Esophagus (tissue), 2 donors: ENCODE measurements at regions not wholly inside any gene's neighbourhood (a gene's known extent, or its start where the extent isn't known, plus 50 kb on each side); places are given as distances from the start of the nearest gene placed in this dataset.
"Not testable (repeated sequence)": the region's sequence is repeated elsewhere in the genome, so short reads cannot be mapped to it uniquely, and the experiment has no call there.

Source experiments
- H3K27ac ChIP-seq, 2 donors: one replicate each; pipeline ENCODE4 v1.5.1; 2013; ENCODE audit warnings: low read depth in 2 of 2, mild to moderate bottlenecking in 2 of 2, inconsistent platforms in 1 of 2, low read length in 1 of 2, moderate library complexity in 1 of 2
- H3K27me3 ChIP-seq, 2 donors: one replicate each; pipeline ENCODE4 v1.6.1; 2013; ENCODE audit warnings: low read length in 2 of 2, control low read depth in 1 of 2, mild to moderate bottlenecking in 1 of 2; ENCODE audit not compliant: insufficient read depth in 2 of 2, control insufficient read depth in 1 of 2
- H3K36me3 ChIP-seq, 2 donors: one replicate each; pipeline ENCODE4 v1.6.1; 2013; ENCODE audit warnings: low read length in 1 of 2; ENCODE audit not compliant: control insufficient read depth in 2 of 2, insufficient read depth in 2 of 2
- H3K4me1 ChIP-seq, 2 donors: one replicate each; pipeline ENCODE4 v1.6.1; 2013; ENCODE audit warnings: low read length in 1 of 2; ENCODE audit not compliant: control insufficient read depth in 2 of 2, insufficient read depth in 2 of 2
- H3K4me3 ChIP-seq, 2 donors: one replicate each; pipeline ENCODE4 v1.5.1; 2013; ENCODE audit warnings: low read length in 2 of 2, mild to moderate bottlenecking in 2 of 2, low read depth in 1 of 2, moderate library complexity in 1 of 2
- H3K9me3 ChIP-seq, 2 donors: one replicate each; pipeline ENCODE4 v1.6.1; 2013; ENCODE audit warnings: mild to moderate bottlenecking in 2 of 2, low read depth in 1 of 2, low read length in 1 of 2, moderate library complexity in 1 of 2; ENCODE audit not compliant: control insufficient read depth in 2 of 2, insufficient read depth in 1 of 2
- WGBS, 2 donors: extraction: QIAGEN DNeasy Blood & Tissue Kit; methylation state at CpG; one replicate each; pipeline ENCODE4 v1.1.7; 2013; 5-methylcytosine and 5-hydroxymethylcytosine counted together
- donor health status: healthy with polysubstance abuse.
- donor health status: Bipolar disorder and iron deficiency.

- Histone ChIP-seq H3K4me1 (no peaks in the 10 kb centered on the region), H3K36me3 (no peaks in the 10 kb centered on the region), H3K4me3 (no peak overlapping the region), H3K9me3 (no peaks in the 10 kb centered on the region), H3K27ac (no peak overlapping the region), H3K27me3 (no peaks in the 10 kb centered on the region)
- 93% methylated on average over 6 of the region's 6 CpGs for WGBS, 2 donors
Measured at GRCh38 chr4:101417046-101417445, 69.7 kb upstream of the PPP3CA start.

- 69 to 81% methylated on average over 6 of the region's 6 CpGs for WGBS, 2 donors
- no peaks in the 10 kb centered on the region for H3K27me3 ChIP-seq
- no peak overlapping the region for H3K27ac ChIP-seq
- H3K36me3 ChIP-seq: no peaks in the 10 kb centered on the region
- H3K4me1 ChIP-seq: no peaks in the 10 kb centered on the region
- H3K9me3 ChIP-seq: no peaks in the 10 kb centered on the region
- peak overlapping the region in 1 of 2 donors; percentile 26 for H3K4me3 ChIP-seq
Measured at GRCh38 chr4:101415962-101416361, 68.6 kb upstream of the PPP3CA start.

GRCh38 chr4:101414496-101414895 is 67.2 kb upstream of the PPP3CA start:
- Histone ChIP-seq H3K36me3 (no peaks in the 10 kb centered on the region), H3K4me3 (no peak overlapping the region), H3K4me1 (no peaks in the 10 kb centered on the region), H3K27ac (no peak overlapping the region), H3K9me3 (no peaks in the 10 kb centered on the region), H3K27me3 (no peaks in the 10 kb centered on the region)
- 88% methylated on average over 1 of the region's 1 CpG for WGBS, 2 donors

GRCh38 chr4:101411926-101412325 is 64.6 kb upstream of the PPP3CA start:
- no peaks in the 10 kb centered on the region for H3K36me3 ChIP-seq
- no peak overlapping the region for H3K4me3 ChIP-seq
- WGBS, 2 donors: 69 to 75% methylated on average over 2 of the region's 2 CpGs
- no peaks in the 10 kb centered on the region for H3K9me3 ChIP-seq
- H3K27ac ChIP-seq: no peak overlapping the region
- H3K4me1 ChIP-seq: no peaks in the 10 kb centered on the region
- H3K27me3 ChIP-seq: no peaks in the 10 kb centered on the region

- H3K4me1 ChIP-seq, H3K4me3 ChIP-seq, H3K27ac ChIP-seq, H3K36me3 ChIP-seq, H3K27me3 ChIP-seq, H3K9me3 ChIP-seq: not testable (repeated sequence)
- 92 to 95% methylated on average over 24 of the region's 24 CpGs for WGBS, 2 donors
Measured at GRCh38 chr4:101411281-101411910, 64.1 kb upstream of the PPP3CA start.

- H3K4me1 ChIP-seq: no peaks in the 10 kb centered on the region
- H3K27ac ChIP-seq: no peak overlapping the region
- H3K27me3 ChIP-seq: no peaks in the 10 kb centered on the region
- WGBS, 2 donors: 70 to 72% methylated on average over 3 of the region's 3 CpGs
- no peak overlapping the region for H3K4me3 ChIP-seq
- H3K36me3 ChIP-seq: no peaks in the 10 kb centered on the region
- no peaks in the 10 kb centered on the region for H3K9me3 ChIP-seq
Measured at GRCh38 chr4:101400096-101400495, 52.8 kb upstream of the PPP3CA start.

- no peaks in the 10 kb centered on the region for H3K9me3 ChIP-seq
- H3K27ac ChIP-seq: no peak overlapping the region
- no peaks in the 10 kb centered on the region for H3K27me3 ChIP-seq
- H3K4me1 ChIP-seq: no peaks in the 10 kb centered on the region
- no peaks in the 10 kb centered on the region for H3K36me3 ChIP-seq
- 92 to 96% methylated on average over 4 of the region's 4 CpGs for WGBS, 2 donors
- H3K4me3 ChIP-seq: no peak overlapping the region
Measured at GRCh38 chr4:101398807-101399206, 51.5 kb upstream of the PPP3CA start.
